ENCODE measurements at regions not wholly inside any gene's neighbourhood (a gene's known extent, or its start where the extent isn't known, plus 50 kb on each side); places are given as distances from the start of the nearest gene placed in this dataset.

GRCh38 chr2:235265348-235265965 is 228.4 kb upstream of the AGAP1 start:
- DNase-seq, result no peak

DNA sequence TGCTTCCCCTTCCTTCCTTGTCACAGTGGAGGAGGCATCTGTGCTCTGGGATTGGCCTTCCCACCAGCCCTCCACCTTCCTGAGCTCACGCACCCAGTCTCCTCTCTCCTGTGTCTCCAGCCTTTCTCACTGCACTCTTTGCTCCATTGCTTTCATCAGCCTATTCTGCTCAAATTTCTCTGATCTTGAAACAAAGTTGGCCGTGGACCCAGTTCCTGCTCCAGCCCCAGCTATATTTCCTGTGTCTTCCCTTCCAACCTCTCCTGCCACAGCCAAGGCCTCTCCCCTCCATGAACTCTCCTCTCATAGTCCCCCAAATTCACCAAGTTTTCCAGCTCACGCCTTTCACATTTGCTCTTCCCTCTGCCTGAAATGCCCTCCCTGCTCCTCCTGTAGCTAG is 226.6 kb upstream of the AGAP1 start:
- no peak for DNase-seq

DNA sequence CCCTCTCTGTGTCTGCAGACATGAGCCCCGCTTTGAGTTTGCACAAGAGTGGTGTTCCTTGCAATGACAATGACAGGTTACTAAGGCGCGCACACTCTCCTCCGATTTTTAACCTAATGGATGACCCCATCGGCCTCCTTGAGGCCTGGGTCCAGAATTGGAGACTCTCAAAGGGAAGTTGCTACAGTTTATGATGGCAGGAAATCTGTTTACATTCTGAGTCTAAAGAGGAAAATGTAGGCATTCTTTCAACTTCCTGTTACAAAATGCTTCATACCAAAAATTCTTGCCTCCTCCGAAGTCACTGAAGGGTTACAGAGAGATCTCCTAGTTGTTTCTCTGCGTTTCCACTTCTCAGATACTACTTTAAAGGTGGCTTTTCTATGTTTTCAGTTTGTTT is 225.3 kb upstream of the AGAP1 start:
- DNase-seq, result no peak

- no peak for DNase-seq
Observed at GRCh38 chr2:235270291-235270690, 223.6 kb upstream of the AGAP1 start.

GRCh38 chr2:235270956-235271355 is 222.9 kb upstream of the AGAP1 start:
- DNase-seq, result peak; percentile 75

- no peak for DNase-seq
Observed at GRCh38 chr2:235271936-235272335, 221.9 kb upstream of the AGAP1 start.

- no peak for DNase-seq
Observed at GRCh38 chr2:235274023-235274422, 219.8 kb upstream of the AGAP1 start.

GRCh38 chr2:235277485-235277884 is 216.4 kb upstream of the AGAP1 start:
- DNase-seq, result no peak

DNA sequence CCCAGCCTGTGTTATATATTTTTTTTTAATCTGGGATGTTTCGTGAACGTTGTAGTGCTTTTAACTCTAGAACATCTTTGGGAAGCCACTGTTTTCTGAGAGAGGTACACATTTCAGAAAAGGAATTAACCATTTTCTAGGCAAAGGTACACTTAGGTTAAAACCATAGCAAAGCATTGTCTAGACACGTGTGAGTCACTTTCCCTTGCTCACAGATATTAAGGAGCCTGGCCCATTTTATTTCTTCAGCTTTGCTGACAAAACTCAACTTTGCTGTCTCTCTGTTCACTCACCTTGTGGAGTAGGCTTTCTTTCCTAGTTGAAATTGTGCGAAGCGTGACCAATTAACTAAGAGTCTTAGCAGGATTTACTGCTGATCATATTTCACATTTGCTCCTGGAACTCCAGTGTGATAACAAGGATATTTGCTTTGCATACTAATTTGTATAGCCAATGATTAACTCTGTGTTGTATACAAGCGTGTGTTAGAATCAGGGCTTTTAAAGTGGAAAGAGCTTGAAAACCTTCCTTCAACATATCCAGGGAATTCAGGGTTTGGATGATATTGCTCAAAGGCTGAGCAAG is 215.0 kb upstream of the AGAP1 start:
- DNase-seq, result no peak

DNA sequence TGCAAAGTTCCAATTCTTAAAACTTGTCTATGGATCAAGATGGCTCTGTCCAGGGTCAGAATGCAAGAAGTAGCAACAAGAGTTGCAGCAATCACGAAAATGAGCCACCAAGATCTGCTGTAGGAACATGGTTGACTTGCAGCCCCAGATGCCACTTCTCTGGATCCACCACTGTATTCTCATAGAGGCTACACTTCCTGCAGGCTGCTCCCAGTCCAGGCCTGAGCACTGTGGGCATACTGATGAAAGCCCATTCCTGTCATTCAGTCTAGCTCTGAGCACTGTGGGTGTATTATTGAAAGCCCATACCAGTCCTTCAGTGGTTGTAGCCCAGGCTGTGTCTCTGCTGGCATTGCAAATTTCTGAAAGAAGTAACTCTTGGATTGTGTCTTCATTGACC is 213.9 kb upstream of the AGAP1 start:
- DNase-seq, result no peak

- DNase-seq, result no peak
Observed at GRCh38 chr2:235283246-235283645, 210.6 kb upstream of the AGAP1 start.

DNA sequence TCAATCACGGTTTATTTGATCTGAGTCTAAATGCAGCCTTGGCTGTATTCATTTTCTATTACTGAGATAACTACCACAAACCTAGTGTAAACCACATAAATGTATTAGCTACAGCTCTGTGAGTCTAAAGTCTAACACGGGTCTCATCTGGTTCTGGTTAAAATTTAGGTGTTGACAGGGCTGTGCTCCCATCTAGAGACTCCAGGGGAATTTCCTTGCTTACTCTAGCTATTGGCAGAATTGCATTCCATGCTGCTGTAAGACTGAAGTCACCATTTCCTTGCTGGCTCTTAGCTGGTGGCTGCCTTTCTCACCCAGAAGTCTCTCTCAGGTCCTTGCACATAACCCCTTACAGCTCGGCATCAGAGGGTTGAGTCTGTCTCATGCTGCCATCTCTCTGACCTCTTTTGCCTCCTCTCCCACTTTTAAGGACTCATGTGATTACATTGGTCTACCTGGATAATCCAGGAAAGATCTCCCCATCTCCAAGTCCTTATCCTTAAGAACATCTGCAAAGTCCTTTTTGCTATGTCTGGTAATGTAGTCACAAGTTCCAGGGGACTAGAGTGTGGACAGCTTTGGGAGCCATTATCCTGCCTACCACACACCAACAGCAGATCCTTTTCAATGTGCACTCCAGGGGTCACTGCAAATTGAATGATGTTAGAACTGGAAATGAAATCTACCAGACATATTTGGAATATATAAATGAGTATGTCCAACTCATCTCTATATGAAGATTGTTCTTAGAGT is 207.0 kb upstream of the AGAP1 start:
- no peak for DNase-seq

DNA sequence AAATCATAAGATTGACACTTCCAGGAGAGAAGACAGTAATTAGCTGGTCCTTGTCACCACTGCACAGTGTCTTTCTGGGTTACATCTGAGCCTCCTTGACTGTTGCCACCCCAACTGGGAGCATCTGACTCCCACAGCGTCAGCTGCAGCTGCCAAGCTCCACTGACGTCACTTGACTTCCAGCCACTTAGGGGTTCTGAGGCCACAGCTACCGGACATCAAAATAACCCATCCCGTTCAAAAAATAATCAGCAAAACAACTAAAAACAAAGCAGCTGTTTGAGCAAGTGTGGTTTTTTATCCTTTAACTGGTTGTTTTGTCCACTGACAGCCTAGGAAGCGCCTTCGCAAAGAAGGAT is 206.5 kb upstream of the AGAP1 start:
- DNase-seq, result no peak

GRCh38 chr2:235291461-235291860 is 202.4 kb upstream of the AGAP1 start:
- DNase-seq, result no peak

GRCh38 chr2:235293061-235293460 is 200.8 kb upstream of the AGAP1 start:
- no peak for DNase-seq

GRCh38 chr2:235295831-235296230 is 198.0 kb upstream of the AGAP1 start:
- no peak for DNase-seq

GRCh38 chr2:235300368-235301201 is 193.3 kb upstream of the AGAP1 start:
- no peak for DNase-seq

GRCh38 chr2:235301202-235302076 is 192.4 kb upstream of the AGAP1 start:
- DNase-seq, result no peak

GRCh38 chr2:235302263-235302662 is 191.6 kb upstream of the AGAP1 start:
- DNase-seq, result no peak

GRCh38 chr2:235303499-235304291 is 190.1 kb upstream of the AGAP1 start:
- DNase-seq, result peak; percentile 4

- DNase-seq, result no peak
Observed at GRCh38 chr2:235305678-235306077, 188.2 kb upstream of the AGAP1 start.

GRCh38 chr2:235311044-235311443 is 182.8 kb upstream of the AGAP1 start:
- DNase-seq, result no peak
